OCI-LY1 (cell line): ENCODE measurements at regions not wholly inside any gene's neighbourhood (a gene's known extent, or its start where the extent isn't known, plus 50 kb on each side); places are given as distances from the start of the nearest gene placed in this dataset.

Experiments
- H2AFZ ChIP-seq: fragments of 200-600 bp; sonication (generic), shearing (Covaris generic); 2 replicates; pipeline ENCODE4 v1.6.0; 2014; ENCODE audit warnings: antibody characterized with exemption, mild to moderate bottlenecking, low read length
- H3F3A ChIP-seq: fragments of 200-600 bp; sonication (generic), shearing (Covaris generic); 2 replicates; pipeline ENCODE4 v1.6.0; 2014; ENCODE audit warnings: mild to moderate bottlenecking, antibody characterized with exemption, low read length, moderate library complexity; ENCODE audit not compliant: insufficient read depth
- H3K27ac ChIP-seq: fragments of 200-600 bp; sonication (generic); 2 replicates; pipeline ENCODE4 v1.5.1; 2014; ENCODE audit warnings: low read length, mixed run types, mild to moderate bottlenecking, low read depth; ENCODE audit not compliant: poor library complexity, severe bottlenecking
- H3K27me3 ChIP-seq: fragments of 200-600 bp; sonication (generic); 2 replicates; pipeline ENCODE4 v1.6.0; 2014; ENCODE audit warnings: antibody characterized with exemption, mild to moderate bottlenecking, low read length, moderate library complexity; ENCODE audit not compliant: insufficient read depth
- H3K36me3 ChIP-seq: fragments of 200-600 bp; sonication (generic); 2 replicates; pipeline ENCODE4 v1.6.1; 2014; ENCODE audit warnings: mild to moderate bottlenecking, antibody characterized with exemption, low read length, moderate library complexity, mixed read lengths; ENCODE audit not compliant: insufficient read depth
- H3K4me1 ChIP-seq: fragments of 200-600 bp; sonication (generic); 2 replicates; pipeline ENCODE4 v1.5.1; 2014; ENCODE audit warnings: mild to moderate bottlenecking, low read length, moderate library complexity; ENCODE audit not compliant: insufficient read depth, severe bottlenecking
- H3K4me2 ChIP-seq: fragments of 200-600 bp; sonication (generic), shearing (Covaris generic); 2 replicates; pipeline ENCODE4 v1.6.1; 2014; ENCODE audit warnings: low read length
- H3K4me3 ChIP-seq: fragments of 200-600 bp; sonication (generic); 2 replicates; pipeline ENCODE4 v1.5.1; 2014; ENCODE audit warnings: low read length, low read depth, mild to moderate bottlenecking, mixed read lengths; ENCODE audit not compliant: poor library complexity, severe bottlenecking
- H3K79me2 ChIP-seq: fragments of 200-600 bp; shearing (Covaris generic); 2 replicates; pipeline ENCODE4 v1.6.1; 2016; ENCODE audit warnings: mixed run types, low read length, mixed read lengths; ENCODE audit not compliant: insufficient read depth
- H3K9ac ChIP-seq: fragments of 200-600 bp; sonication (generic), shearing (Covaris generic); 2 replicates; pipeline ENCODE4 v1.6.1; 2014; ENCODE audit warnings: mild to moderate bottlenecking, low read length, mixed read lengths
- H3K9me2 ChIP-seq: fragments of 200-600 bp; sonication (generic), shearing (Covaris generic); 2 replicates; pipeline ENCODE4 v1.6.1; 2014; ENCODE audit warnings: low read depth, mild to moderate bottlenecking, low read length, mixed read lengths
- H3K9me3 ChIP-seq: fragments of 200-600 bp; shearing (Covaris generic); 2 replicates; pipeline ENCODE4 v1.6.1; 2014; ENCODE audit warnings: low read length, mixed read lengths
- H4K20me1 ChIP-seq: fragments of 200-600 bp; sonication (generic), shearing (Covaris generic); 2 replicates; pipeline ENCODE4 v1.6.0; 2016; ENCODE audit warnings: mild to moderate bottlenecking, low read length; ENCODE audit not compliant: insufficient read depth
- EZH2 ChIP-seq: fragments of 200-600 bp; sonication (generic), shearing (Covaris generic); IDR thresholded peaks from 2 replicates; pipeline ENCODE4 v1.8.0; 2017; ENCODE audit warnings: borderline replicate concordance, mixed run types, mild to moderate bottlenecking, antibody characterized with exemption, low read length, moderate library complexity, mixed read lengths
- TF ChIP-seq, protein P1 (sequence below): fragments of 200-600 bp; sonication (generic), shearing (Covaris generic); IDR thresholded peaks from 2 replicates; pipeline ENCODE4 v1.5.1; 2017; ENCODE audit warnings: mild to moderate bottlenecking, antibody characterized with exemption, low read length, moderate library complexity, mixed read lengths

- Histone ChIP-seq H3K9me3 (no peaks in the 10 kb centered on the region), H3K36me3 (no peaks in the 10 kb centered on the region), H2AFZ (no peak overlapping the region), H3K27ac (no peak overlapping the region), H3K9ac (no peak overlapping the region), H3K79me2 (no peaks in the 10 kb centered on the region), H3K4me2 (no peak overlapping the region), H3F3A (no peaks in the 10 kb centered on the region), H3K9me2 (no peaks in the 10 kb centered on the region), H3K4me3 (no peak overlapping the region), H3K27me3 (no peaks in the 10 kb centered on the region), H3K4me1 (no peaks in the 10 kb centered on the region), H4K20me1 (no peaks in the 10 kb centered on the region)
- TF ChIP-seq EZH2 = no peak
Measured at GRCh38 chr4:3848323-3848722, 82.1 kb downstream of the ADRA2C start.

- H3K4me3 ChIP-seq = no peak overlapping the region
- H3K27me3 ChIP-seq = no peaks in the 10 kb centered on the region
- no peaks in the 10 kb centered on the region for H3K36me3 ChIP-seq
- no peaks in the 10 kb centered on the region for H3K79me2 ChIP-seq
- no peaks in the 10 kb centered on the region for H4K20me1 ChIP-seq
- no peak overlapping the region for H3K4me2 ChIP-seq
- no peak overlapping the region for H3K27ac ChIP-seq
- no peaks in the 10 kb centered on the region for H3K4me1 ChIP-seq
- no peaks in the 10 kb centered on the region for H3K9me2 ChIP-seq
- TF ChIP-seq, protein P1, sequence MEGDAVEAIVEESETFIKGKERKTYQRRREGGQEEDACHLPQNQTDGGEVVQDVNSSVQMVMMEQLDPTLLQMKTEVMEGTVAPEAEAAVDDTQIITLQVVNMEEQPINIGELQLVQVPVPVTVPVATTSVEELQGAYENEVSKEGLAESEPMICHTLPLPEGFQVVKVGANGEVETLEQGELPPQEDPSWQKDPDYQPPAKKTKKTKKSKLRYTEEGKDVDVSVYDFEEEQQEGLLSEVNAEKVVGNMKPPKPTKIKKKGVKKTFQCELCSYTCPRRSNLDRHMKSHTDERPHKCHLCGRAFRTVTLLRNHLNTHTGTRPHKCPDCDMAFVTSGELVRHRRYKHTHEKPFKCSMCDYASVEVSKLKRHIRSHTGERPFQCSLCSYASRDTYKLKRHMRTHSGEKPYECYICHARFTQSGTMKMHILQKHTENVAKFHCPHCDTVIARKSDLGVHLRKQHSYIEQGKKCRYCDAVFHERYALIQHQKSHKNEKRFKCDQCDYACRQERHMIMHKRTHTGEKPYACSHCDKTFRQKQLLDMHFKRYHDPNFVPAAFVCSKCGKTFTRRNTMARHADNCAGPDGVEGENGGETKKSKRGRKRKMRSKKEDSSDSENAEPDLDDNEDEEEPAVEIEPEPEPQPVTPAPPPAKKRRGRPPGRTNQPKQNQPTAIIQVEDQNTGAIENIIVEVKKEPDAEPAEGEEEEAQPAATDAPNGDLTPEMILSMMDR = no peak
- TF ChIP-seq EZH2 = no peak
- no peaks in the 10 kb centered on the region for H3K9me3 ChIP-seq
- no peak overlapping the region for H3K9ac ChIP-seq
- H2AFZ ChIP-seq = no peak overlapping the region
- no peaks in the 10 kb centered on the region for H3F3A ChIP-seq
Measured at GRCh38 chr4:3849140-3849539, 83.0 kb downstream of the ADRA2C start.

GRCh38 chr4:3850128-3850527, 83.9 kb downstream of the ADRA2C start:
- Histone ChIP-seq H3K9ac (no peak overlapping the region), H4K20me1 (no peaks in the 10 kb centered on the region), H3K79me2 (no peaks in the 10 kb centered on the region), H3K9me3 (no peaks in the 10 kb centered on the region), H3K4me1 (no peaks in the 10 kb centered on the region), H3K27me3 (no peaks in the 10 kb centered on the region), H3F3A (no peaks in the 10 kb centered on the region), H3K4me3 (no peak overlapping the region), H3K27ac (no peak overlapping the region), H3K4me2 (no peak overlapping the region), H2AFZ (no peak overlapping the region), H3K36me3 (no peaks in the 10 kb centered on the region), H3K9me2 (no peaks in the 10 kb centered on the region)
- TF ChIP-seq, protein P1 = no peak
- TF ChIP-seq EZH2 = no peak

- no peaks in the 10 kb centered on the region for H3K9me3 ChIP-seq
- no peak overlapping the region for H3K4me2 ChIP-seq
- no peaks in the 10 kb centered on the region for H3K79me2 ChIP-seq
- H3K27me3 ChIP-seq = no peaks in the 10 kb centered on the region
- no peak overlapping the region for H3K9ac ChIP-seq
- H3K36me3 ChIP-seq = no peaks in the 10 kb centered on the region
- no peaks in the 10 kb centered on the region for H3F3A ChIP-seq
- no peak overlapping the region for H3K27ac ChIP-seq
- H4K20me1 ChIP-seq = no peaks in the 10 kb centered on the region
- H3K4me1 ChIP-seq = no peaks in the 10 kb centered on the region
- no peak overlapping the region for H2AFZ ChIP-seq
- TF ChIP-seq, protein P1 = no peak
- no peak for TF ChIP-seq EZH2
- no peak overlapping the region for H3K4me3 ChIP-seq
- H3K9me2 ChIP-seq = no peaks in the 10 kb centered on the region
Measured at GRCh38 chr4:3851211-3851610, 85.0 kb downstream of the ADRA2C start.
